Body of pancreas (tissue), 4 donors: ENCODE measurements at regions not wholly inside any gene's neighbourhood (a gene's known extent, or its start where the extent isn't known, plus 50 kb on each side); places are given as distances from the start of the nearest gene placed in this dataset.

Experiments used
- CTCF ChIP-seq, 7 experiments: fragments of 450-650 bp in 4 of 7; fragments of 200-600 bp in 3 of 7; sonication (generic) in 3 of 7; IDR thresholded peaks; one replicate each; pipeline ENCODE4 v1.5.1; 2016 to 2019; ENCODE audit warnings: antibody characterized with exemption in 7 of 7
- POLR2A ChIP-seq, 3 donors: fragments of 450-650 bp; IDR thresholded peaks; one replicate each; pipeline ENCODE4 v1.6.1; 2016; ENCODE audit warnings: antibody characterized with exemption in 3 of 3, mild to moderate bottlenecking in 2 of 3

- TF ChIP-seq CTCF (IDR thresholded peaks at IDR 0.05) (no peak), POLR2A (IDR thresholded peaks at IDR 0.05) (no peak)
These were observed 250.2 kb upstream of the C1orf174 start for GRCh38 chr1:4150262-4150661.
